GM12878 (cell line): ENCODE measurements at regions not wholly inside any gene's neighbourhood (a gene's known extent, or its start where the extent isn't known, plus 50 kb on each side); places are given as distances from the start of the nearest gene placed in this dataset.

ENCODE experiments used
- CTCF ChIP-seq, 3 experiments: IDR thresholded peaks in 2 of 3; conservative IDR thresholded peaks in 1 of 3; 2 replicates each; pipeline ENCODE4 v1.5.1; 2011; ENCODE audit warnings: low read depth in 3 of 3, low read length in 3 of 3, mild to moderate bottlenecking in 3 of 3, control low read depth in 2 of 3, moderate library complexity in 2 of 3, inconsistent platforms in 1 of 3, mixed read lengths in 1 of 3; ENCODE audit not compliant: control insufficient read depth in 2 of 3, insufficient read depth in 1 of 3; ENCODE audit errors: extremely low read depth in 1 of 3
- EGR1 ChIP-seq, 2 experiments: IDR thresholded peaks; 1 replicate in 1 of 2; 2 replicates in 1 of 2; pipeline ENCODE4 v1.6.1; 2011 to 2012; ENCODE audit warnings: low read depth in 2 of 2, low read length in 2 of 2, borderline replicate concordance in 1 of 2, mild to moderate bottlenecking in 1 of 2, moderate library complexity in 1 of 2
- EZH2 ChIP-seq: IDR thresholded peaks from 2 replicates; pipeline ENCODE4 v1.6.1; 2012; ENCODE audit warnings: low read depth, mild to moderate bottlenecking, control low read depth, inconsistent platforms, low read length, borderline replicate concordance; ENCODE audit not compliant: control insufficient read depth
- NFYB ChIP-seq: IDR thresholded peaks from 2 replicates; pipeline ENCODE4 v1.6.1; 2011; ENCODE audit warnings: low read depth, mild to moderate bottlenecking, low read length, improper control_type of control experiment, moderate library complexity; ENCODE audit not compliant: insufficient read depth
- SREBF2 ChIP-seq: IDR thresholded peaks from 2 replicates; pipeline ENCODE4 v1.6.1; 2012; ENCODE audit warnings: mild to moderate bottlenecking, low read length

GRCh38 chr12:67759829-67760228 lies 111.3 kb downstream of the DYRK2 start:
- TF ChIP-seq EZH2: no peak
- TF ChIP-seq CTCF (IDR thresholded peaks at IDR 0.05 in 2 of 3, conservative IDR thresholded peaks at IDR 0.05 in 1 of 3; ENCODE audit: control insufficient read depth in 2 of 3, extremely low read depth in 1 of 3, insufficient read depth in 1 of 3, low read depth in 3 of 3, low read length in 3 of 3): no peak
- TF ChIP-seq SREBF2: no peak
- TF ChIP-seq NFYB: no peak
- TF ChIP-seq EGR1 (IDR thresholded peaks at IDR 0.05; ENCODE audit: borderline replicate concordance in 1 of 2, low read depth in 2 of 2, low read length in 2 of 2): no peak
